WTC11 (cell line): ENCODE measurements at regions not wholly inside any gene's neighbourhood (a gene's known extent, or its start where the extent isn't known, plus 50 kb on each side); places are given as distances from the start of the nearest gene placed in this dataset.

Source experiments
- ATAC-seq: fragments of 200-7000 bp; cut with Tn5 transposase; 2 replicates; pipeline ENCODE4 v1.10.0; 2021; ENCODE audit warnings: mild to moderate bottlenecking, moderate library complexity
- CTCF ChIA-PET: fragments of 300-600 bp; sonication (Branson Sonifier 250); formaldehyde crosslinking; loops from one replicate; lab custom pipeline; 2021; ENCODE audit warnings: antibody characterized with exemption; lab: Charles Lee
- POLR2A ChIA-PET: fragments of 350-600 bp; sonication (Branson Sonifier 250); formaldehyde crosslinking; loops from one replicate; lab custom pipeline; 2021; ENCODE audit warnings: antibody characterized with exemption; lab: Charles Lee
- DNase-seq: peaks from one replicate; pipeline ENCODE4 v3.0.0; 2021; ENCODE audit warnings: low spot score
- H3K27ac Mint-ChIP-seq: 2 replicates; pipeline ENCODE4 v1.8.0; 2021; ENCODE audit warnings: mixed read lengths
- H3K27me3 Mint-ChIP-seq: 2 replicates; pipeline ENCODE4 v1.8.0; 2021; ENCODE audit warnings: low read depth, mild to moderate bottlenecking, moderate library complexity, mixed read lengths
- H3K36me3 Mint-ChIP-seq: 2 replicates; pipeline ENCODE4 v1.8.0; 2021; ENCODE audit warnings: mixed read lengths
- H3K4me1 Mint-ChIP-seq: 2 replicates; pipeline ENCODE4 v1.8.0; 2022; ENCODE audit warnings: mixed read lengths
- H3K4me3 Mint-ChIP-seq: 2 replicates; pipeline ENCODE4 v1.8.0; 2021; ENCODE audit warnings: mild to moderate bottlenecking, moderate library complexity, mixed read lengths
- H3K9me3 Mint-ChIP-seq: 2 replicates; pipeline ENCODE4 v1.8.0; 2021; ENCODE audit warnings: mixed read lengths
- FOXP4 ChIP-seq: sonication (generic); formaldehyde crosslinking; IDR thresholded peaks from 2 replicates; pipeline ENCODE4 v1.8.0; 2022; ENCODE audit warnings: mild to moderate bottlenecking, missing genetic modification reagents
- GRHL2 ChIP-seq: fragments of 250-450 bp; sonication (Bioruptor Pico); IDR thresholded peaks from 2 replicates; pipeline ENCODE4 v1.8.0; 2022; ENCODE audit warnings: mild to moderate bottlenecking, moderate library complexity; ENCODE audit not compliant: insufficient replicate concordance, severe bottlenecking
- NFATC4 ChIP-seq: fragments of 250-450 bp; sonication (Bioruptor Pico); IDR thresholded peaks from 2 replicates; pipeline ENCODE4 v1.9.0; 2021; ENCODE audit warnings: mild to moderate bottlenecking
- NFE2L1 ChIP-seq: sonication (generic); formaldehyde crosslinking; IDR thresholded peaks from 2 replicates; pipeline ENCODE4 v1.8.1; 2023; ENCODE audit warnings: missing genetic modification reagents
- PRRX2 ChIP-seq: fragments of 250-450 bp; sonication (Bioruptor Pico); IDR thresholded peaks from 2 replicates; pipeline ENCODE4 v1.8.0; 2021; ENCODE audit warnings: mild to moderate bottlenecking
- RELA ChIP-seq: sonication (generic); formaldehyde crosslinking; IDR thresholded peaks from 2 replicates; pipeline ENCODE4 v1.8.1; 2022; ENCODE audit warnings: missing genetic modification reagents, mild to moderate bottlenecking, borderline replicate concordance
- SOX15 ChIP-seq: fragments of 250-450 bp; sonication (Bioruptor Pico); IDR thresholded peaks from 2 replicates; pipeline ENCODE4 v1.9.0; 2021; ENCODE audit warnings: mild to moderate bottlenecking
- TP53 ChIP-seq: sonication (generic); formaldehyde crosslinking; IDR thresholded peaks from 2 replicates; pipeline ENCODE4 v1.8.1; 2023; ENCODE audit warnings: mild to moderate bottlenecking, missing genetic modification reagents
- ZBTB21 ChIP-seq: sonication (generic); formaldehyde crosslinking; IDR thresholded peaks from 2 replicates; pipeline ENCODE4 v1.8.1; 2023; ENCODE audit warnings: mild to moderate bottlenecking, missing genetic modification reagents, borderline replicate concordance
- ZBTB43 ChIP-seq: sonication (generic); formaldehyde crosslinking; IDR thresholded peaks from 2 replicates; pipeline ENCODE4 v1.8.1; 2023; ENCODE audit warnings: mild to moderate bottlenecking, missing genetic modification reagents
- ZNF396 ChIP-seq: fragments of 250-450 bp; sonication (Bioruptor Pico); IDR thresholded peaks from 2 replicates; pipeline ENCODE4 v1.8.0; 2021; ENCODE audit warnings: mild to moderate bottlenecking, moderate library complexity, borderline replicate concordance
- ZNF423 ChIP-seq: fragments of 250-450 bp; sonication (Bioruptor Pico); IDR thresholded peaks from 2 replicates; pipeline ENCODE4 v2.1.2; 2022; ENCODE audit warnings: mild to moderate bottlenecking, moderate library complexity
- TF ChIP-seq, protein P1 (sequence below): fragments of 250-450 bp; sonication (Bioruptor Pico); IDR thresholded peaks from 2 replicates; pipeline ENCODE4 v1.9.0; 2021; ENCODE audit warnings: moderate library complexity, mild to moderate bottlenecking, inconsistent platforms, borderline replicate concordance
- TF ChIP-seq, protein P2 (sequence below): sonication (generic); formaldehyde crosslinking; IDR thresholded peaks from 2 replicates; pipeline ENCODE4 v1.8.1; 2022; ENCODE audit warnings: mild to moderate bottlenecking, missing genetic modification reagents, moderate library complexity, borderline replicate concordance
- TF ChIP-seq, protein P3 (sequence below): fragments of 200-600 bp; IDR thresholded peaks from 2 replicates; pipeline ENCODE4 v1.8.0; 2022; ENCODE audit warnings: antibody characterized with exemption
- TF ChIP-seq, protein P4 (sequence below): sonication (generic); formaldehyde crosslinking; IDR thresholded peaks from 2 replicates; pipeline ENCODE4 v1.8.1; 2023; ENCODE audit warnings: mild to moderate bottlenecking, missing genetic modification reagents, moderate library complexity
- TF ChIP-seq, protein P5 (sequence below): sonication (generic); formaldehyde crosslinking; IDR thresholded peaks from 2 replicates; pipeline ENCODE4 v1.8.1; 2023; ENCODE audit warnings: mild to moderate bottlenecking, missing genetic modification reagents

DNA sequence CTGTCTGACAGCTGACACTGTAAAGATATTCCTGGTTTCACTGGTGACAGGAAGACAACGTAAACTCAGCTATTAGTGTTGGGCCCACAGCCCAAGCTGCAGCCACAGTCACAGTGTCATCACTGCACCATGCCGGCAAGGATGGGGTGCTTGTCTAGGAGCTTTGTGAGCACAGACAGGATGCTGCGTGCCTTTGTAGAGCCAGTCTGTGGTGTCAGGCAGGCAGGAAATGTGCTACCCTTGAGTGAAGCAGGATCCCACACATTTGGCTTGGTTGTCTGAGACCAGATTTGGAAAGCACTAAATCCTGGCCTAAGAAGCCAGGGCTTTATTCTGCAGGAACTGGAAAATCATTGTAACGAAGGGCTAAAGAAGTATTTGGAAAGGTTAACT is 121.6 kb upstream of the ADAMTS16 start (continued):
- TF ChIP-seq, protein P1, sequence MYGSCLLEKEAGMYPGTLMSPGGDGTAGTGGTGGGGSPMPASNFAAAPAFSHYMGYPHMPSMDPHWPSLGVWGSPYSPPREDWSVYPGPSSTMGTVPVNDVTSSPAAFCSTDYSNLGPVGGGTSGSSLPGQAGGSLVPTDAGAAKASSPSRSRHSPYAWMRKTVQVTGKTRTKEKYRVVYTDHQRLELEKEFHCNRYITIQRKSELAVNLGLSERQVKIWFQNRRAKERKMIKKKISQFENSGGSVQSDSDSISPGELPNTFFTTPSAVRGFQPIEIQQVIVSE (CRISPR knock-in tag), result no peak
- TF ChIP-seq ZBTB43 (CRISPR knock-in tag), result no peak
- TF ChIP-seq, protein P2, sequence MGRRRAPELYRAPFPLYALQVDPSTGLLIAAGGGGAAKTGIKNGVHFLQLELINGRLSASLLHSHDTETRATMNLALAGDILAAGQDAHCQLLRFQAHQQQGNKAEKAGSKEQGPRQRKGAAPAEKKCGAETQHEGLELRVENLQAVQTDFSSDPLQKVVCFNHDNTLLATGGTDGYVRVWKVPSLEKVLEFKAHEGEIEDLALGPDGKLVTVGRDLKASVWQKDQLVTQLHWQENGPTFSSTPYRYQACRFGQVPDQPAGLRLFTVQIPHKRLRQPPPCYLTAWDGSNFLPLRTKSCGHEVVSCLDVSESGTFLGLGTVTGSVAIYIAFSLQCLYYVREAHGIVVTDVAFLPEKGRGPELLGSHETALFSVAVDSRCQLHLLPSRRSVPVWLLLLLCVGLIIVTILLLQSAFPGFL, result no peak

- Mint-ChIP-seq H3K9me3 (peaks cover 12% of the 10 kb centered on the region), H3K36me3 (peaks cover 3% of the 10 kb centered on the region; the same call in 1 of the 2 replicates), H3K27ac (no peak overlapping the region), H3K27me3 (peaks cover 7% of the 10 kb centered on the region), H3K4me1 (peaks cover 10% of the 10 kb centered on the region), H3K4me3 (no peak overlapping the region)
- DNase-seq (no peak), ATAC-seq (no peak)
- CTCF ChIA-PET, result no interaction called here
- TF ChIP-seq PRRX2 (CRISPR knock-in tag), result no peak
- TF ChIP-seq SOX15 (CRISPR knock-in tag), result no peak
- TF ChIP-seq, protein P3, sequence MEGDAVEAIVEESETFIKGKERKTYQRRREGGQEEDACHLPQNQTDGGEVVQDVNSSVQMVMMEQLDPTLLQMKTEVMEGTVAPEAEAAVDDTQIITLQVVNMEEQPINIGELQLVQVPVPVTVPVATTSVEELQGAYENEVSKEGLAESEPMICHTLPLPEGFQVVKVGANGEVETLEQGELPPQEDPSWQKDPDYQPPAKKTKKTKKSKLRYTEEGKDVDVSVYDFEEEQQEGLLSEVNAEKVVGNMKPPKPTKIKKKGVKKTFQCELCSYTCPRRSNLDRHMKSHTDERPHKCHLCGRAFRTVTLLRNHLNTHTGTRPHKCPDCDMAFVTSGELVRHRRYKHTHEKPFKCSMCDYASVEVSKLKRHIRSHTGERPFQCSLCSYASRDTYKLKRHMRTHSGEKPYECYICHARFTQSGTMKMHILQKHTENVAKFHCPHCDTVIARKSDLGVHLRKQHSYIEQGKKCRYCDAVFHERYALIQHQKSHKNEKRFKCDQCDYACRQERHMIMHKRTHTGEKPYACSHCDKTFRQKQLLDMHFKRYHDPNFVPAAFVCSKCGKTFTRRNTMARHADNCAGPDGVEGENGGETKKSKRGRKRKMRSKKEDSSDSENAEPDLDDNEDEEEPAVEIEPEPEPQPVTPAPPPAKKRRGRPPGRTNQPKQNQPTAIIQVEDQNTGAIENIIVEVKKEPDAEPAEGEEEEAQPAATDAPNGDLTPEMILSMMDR, result no peak
- POLR2A ChIA-PET, result no interaction called here
These were observed 118.7 kb upstream of the ADAMTS16 start for GRCh38 chr5:5021436-5021835.

DNA sequence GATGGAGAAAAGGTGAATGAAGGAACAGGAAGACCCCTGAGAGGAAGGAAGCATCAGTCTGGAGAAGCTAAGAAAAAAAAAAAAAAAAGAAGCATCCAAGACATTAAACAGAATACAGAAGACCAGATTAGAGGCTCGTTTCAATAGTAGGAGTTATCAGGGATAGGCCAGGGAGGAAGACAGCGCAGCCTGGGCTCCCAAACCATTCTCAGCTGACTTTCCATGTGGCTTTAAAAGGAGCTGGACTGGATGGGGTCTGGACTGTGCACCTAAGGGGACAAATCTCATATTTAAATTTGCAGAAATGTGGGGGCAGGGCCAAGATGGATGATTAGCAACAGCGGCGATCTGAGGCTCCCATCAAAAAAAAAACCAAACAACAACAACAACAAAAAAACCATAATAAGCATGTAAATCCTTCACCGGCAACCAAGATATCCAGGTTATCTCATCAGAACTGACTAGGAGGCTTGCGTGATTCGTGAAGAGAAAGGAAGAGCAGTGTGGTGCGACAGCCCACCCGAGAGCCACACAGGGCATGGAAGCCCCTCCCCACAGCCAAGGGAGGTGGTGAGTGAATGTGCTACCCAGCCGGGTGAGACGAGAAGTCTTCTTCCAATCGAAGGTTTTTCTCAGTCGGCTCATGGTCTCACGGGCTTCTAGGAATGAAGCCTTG is 114.9 kb upstream of the ADAMTS16 start:
- Mint-ChIP-seq H3K9me3 (peaks cover 1% of the 10 kb centered on the region), H3K36me3 (no peaks in the 10 kb centered on the region), H3K27me3 (peaks cover 3% of the 10 kb centered on the region; the same call in 1 of the 2 replicates)

More for the DNA sequence above, 114.9 kb upstream of the ADAMTS16 start:
- CTCF ChIA-PET, result no interaction called here
- POLR2A ChIA-PET, result no interaction called here
- no peak overlapping the region for H3K4me3 Mint-ChIP-seq
- ATAC-seq (no peak), DNase-seq (no peak)
- H3K4me1 Mint-ChIP-seq, result peaks cover 10% of the 10 kb centered on the region
- TF ChIP-seq ZBTB21 (CRISPR knock-in tag) (no peak), FOXP4 (CRISPR knock-in tag) (no peak), ZNF423 (no peak), TP53 (CRISPR knock-in tag) (no peak), NFATC4 (CRISPR knock-in tag) (no peak), GRHL2 (CRISPR knock-in tag) (no peak), NFE2L1 (no peak), RELA (CRISPR knock-in tag) (no peak), ZNF396 (CRISPR knock-in tag) (no peak)
- TF ChIP-seq, protein P4, sequence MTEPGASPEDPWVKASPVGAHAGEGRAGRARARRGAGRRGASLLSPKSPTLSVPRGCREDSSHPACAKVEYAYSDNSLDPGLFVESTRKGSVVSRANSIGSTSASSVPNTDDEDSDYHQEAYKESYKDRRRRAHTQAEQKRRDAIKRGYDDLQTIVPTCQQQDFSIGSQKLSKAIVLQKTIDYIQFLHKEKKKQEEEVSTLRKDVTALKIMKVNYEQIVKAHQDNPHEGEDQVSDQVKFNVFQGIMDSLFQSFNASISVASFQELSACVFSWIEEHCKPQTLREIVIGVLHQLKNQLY (CRISPR knock-in tag), result no peak
- TF ChIP-seq, protein P5, sequence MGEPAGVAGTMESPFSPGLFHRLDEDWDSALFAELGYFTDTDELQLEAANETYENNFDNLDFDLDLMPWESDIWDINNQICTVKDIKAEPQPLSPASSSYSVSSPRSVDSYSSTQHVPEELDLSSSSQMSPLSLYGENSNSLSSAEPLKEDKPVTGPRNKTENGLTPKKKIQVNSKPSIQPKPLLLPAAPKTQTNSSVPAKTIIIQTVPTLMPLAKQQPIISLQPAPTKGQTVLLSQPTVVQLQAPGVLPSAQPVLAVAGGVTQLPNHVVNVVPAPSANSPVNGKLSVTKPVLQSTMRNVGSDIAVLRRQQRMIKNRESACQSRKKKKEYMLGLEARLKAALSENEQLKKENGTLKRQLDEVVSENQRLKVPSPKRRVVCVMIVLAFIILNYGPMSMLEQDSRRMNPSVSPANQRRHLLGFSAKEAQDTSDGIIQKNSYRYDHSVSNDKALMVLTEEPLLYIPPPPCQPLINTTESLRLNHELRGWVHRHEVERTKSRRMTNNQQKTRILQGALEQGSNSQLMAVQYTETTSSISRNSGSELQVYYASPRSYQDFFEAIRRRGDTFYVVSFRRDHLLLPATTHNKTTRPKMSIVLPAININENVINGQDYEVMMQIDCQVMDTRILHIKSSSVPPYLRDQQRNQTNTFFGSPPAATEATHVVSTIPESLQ (CRISPR knock-in tag), result no peak
- no peak overlapping the region for H3K27ac Mint-ChIP-seq
